IPS-18a (cell line): ENCODE measurements at regions not wholly inside any gene's neighbourhood (a gene's known extent, or its start where the extent isn't known, plus 50 kb on each side); places are given as distances from the start of the nearest gene placed in this dataset.

ENCODE experiments used
- H3K27ac ChIP-seq: one replicate; pipeline ENCODE4 v1.5.1; 2013; ENCODE audit warnings: low read length
- H3K27me3 ChIP-seq: one replicate; pipeline ENCODE4 v1.6.1; 2013; ENCODE audit warnings: mild to moderate bottlenecking, low read length; ENCODE audit not compliant: control insufficient read depth, insufficient read depth
- H3K36me3 ChIP-seq: one replicate; pipeline ENCODE4 v1.6.1; 2013; ENCODE audit warnings: low read depth, low read length; ENCODE audit not compliant: control insufficient read depth
- H3K4me1 ChIP-seq: one replicate; pipeline ENCODE4 v1.6.1; 2013; ENCODE audit warnings: low read depth, low read length; ENCODE audit not compliant: control insufficient read depth
- H3K4me3 ChIP-seq: one replicate; pipeline ENCODE4 v1.5.1; 2013; ENCODE audit warnings: low read length
- H3K9ac ChIP-seq: one replicate; pipeline ENCODE4 v1.6.1; 2013; ENCODE audit warnings: mild to moderate bottlenecking, low read length, moderate library complexity
- H3K9me3 ChIP-seq: one replicate; pipeline ENCODE4 v1.6.1; 2013; ENCODE audit warnings: low read depth, low read length; ENCODE audit not compliant: control insufficient read depth

- H3K27ac ChIP-seq: no peak overlapping the region
- no peak overlapping the region for H3K9ac ChIP-seq
- H3K4me3 ChIP-seq: no peak overlapping the region
- H3K27me3 ChIP-seq: no peaks in the 10 kb centered on the region
- no peaks in the 10 kb centered on the region for H3K4me1 ChIP-seq
- H3K36me3 ChIP-seq: no peaks in the 10 kb centered on the region
- H3K9me3 ChIP-seq: no peaks in the 10 kb centered on the region
Measured at GRCh38 chr5:121706686-121707085, 145.0 kb upstream of the FTMT start.

DNA sequence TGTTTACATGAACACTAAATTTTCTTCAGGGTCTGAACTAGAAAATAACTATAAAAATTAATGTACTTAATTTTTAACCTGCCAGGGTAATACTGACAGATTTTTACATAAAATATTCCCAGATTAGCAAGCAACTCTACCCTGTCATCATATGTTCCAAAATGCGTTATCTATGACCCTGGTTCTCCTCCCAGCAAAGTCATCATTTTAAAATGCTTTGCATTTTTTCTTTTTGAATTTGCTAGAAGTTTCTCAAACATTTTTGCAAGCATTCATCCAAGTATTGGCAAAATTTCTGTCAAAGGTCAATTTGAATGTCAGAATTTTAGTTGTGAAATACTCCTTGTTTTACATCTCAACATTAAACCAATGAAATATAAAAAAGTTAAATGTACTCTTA is 144.5 kb upstream of the FTMT start:
- Histone ChIP-seq H3K36me3 (no peaks in the 10 kb centered on the region), H3K27ac (no peak overlapping the region), H3K9me3 (no peaks in the 10 kb centered on the region), H3K4me1 (no peaks in the 10 kb centered on the region), H3K9ac (no peak overlapping the region), H3K27me3 (no peaks in the 10 kb centered on the region), H3K4me3 (no peak overlapping the region)

DNA sequence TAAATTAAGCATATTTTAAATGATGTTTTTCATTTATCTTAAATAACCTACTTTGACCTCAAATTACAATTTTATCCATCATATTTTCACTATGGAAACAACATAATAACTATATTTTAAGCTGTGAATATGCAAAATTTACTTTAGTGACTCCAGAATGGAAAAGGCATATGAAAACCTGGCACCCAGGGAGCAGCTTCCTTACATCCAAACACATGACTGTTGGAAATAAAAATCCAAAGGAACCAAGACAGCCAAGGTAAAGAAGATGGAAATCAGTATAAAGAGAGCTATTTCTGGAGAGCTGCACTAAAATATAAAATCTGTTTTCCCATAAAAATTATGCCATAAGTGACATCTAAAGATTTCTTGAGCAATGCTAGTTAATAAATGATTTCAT is 140.3 kb upstream of the FTMT start:
- no peaks in the 10 kb centered on the region for H3K4me1 ChIP-seq
- H3K9me3 ChIP-seq: no peaks in the 10 kb centered on the region
- H3K9ac ChIP-seq: no peak overlapping the region
- H3K36me3 ChIP-seq: no peaks in the 10 kb centered on the region
- no peaks in the 10 kb centered on the region for H3K27me3 ChIP-seq
- no peak overlapping the region for H3K27ac ChIP-seq
- no peak overlapping the region for H3K4me3 ChIP-seq

- H3K4me1 ChIP-seq: no peaks in the 10 kb centered on the region
- no peaks in the 10 kb centered on the region for H3K36me3 ChIP-seq
Measured at GRCh38 chr5:121719255-121719654, 132.4 kb upstream of the FTMT start.

GRCh38 chr5:121725450-121725849 is 126.2 kb upstream of the FTMT start:
- H3K27me3 ChIP-seq: no peaks in the 10 kb centered on the region
- no peak overlapping the region for H3K9ac ChIP-seq
- no peak overlapping the region for H3K4me3 ChIP-seq
- H3K36me3 ChIP-seq: no peaks in the 10 kb centered on the region
- H3K27ac ChIP-seq: no peak overlapping the region
- no peaks in the 10 kb centered on the region for H3K9me3 ChIP-seq
- H3K4me1 ChIP-seq: no peaks in the 10 kb centered on the region

More at GRCh38 chr5:121719255-121719654, 132.4 kb upstream of the FTMT start:
- Histone ChIP-seq H3K9ac (no peak overlapping the region), H3K27ac (no peak overlapping the region), H3K9me3 (no peaks in the 10 kb centered on the region), H3K4me3 (no peak overlapping the region), H3K27me3 (no peaks in the 10 kb centered on the region)

DNA sequence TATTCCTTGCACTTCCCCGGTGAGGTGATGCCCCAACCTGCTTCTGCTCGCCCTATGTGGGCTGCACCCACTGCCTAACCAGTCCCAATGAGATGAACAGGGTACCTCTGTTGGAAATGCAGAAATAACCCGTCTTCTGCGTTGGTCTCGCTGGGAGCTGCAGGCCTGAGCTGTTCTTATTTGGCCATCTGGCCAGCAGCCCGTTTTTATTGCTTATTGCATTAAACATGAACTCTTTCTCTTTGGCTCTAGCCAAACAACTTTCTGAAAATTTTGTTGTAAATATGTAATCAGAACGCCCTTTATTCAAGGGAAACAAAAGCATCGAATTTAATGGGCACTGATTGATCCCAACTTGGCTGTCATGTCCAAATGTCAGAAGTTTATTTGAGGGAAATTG is 124.7 kb upstream of the FTMT start:
- no peaks in the 10 kb centered on the region for H3K27me3 ChIP-seq
- H3K9ac ChIP-seq: no peak overlapping the region
- H3K9me3 ChIP-seq: no peaks in the 10 kb centered on the region
- no peaks in the 10 kb centered on the region for H3K36me3 ChIP-seq
- no peaks in the 10 kb centered on the region for H3K4me1 ChIP-seq
- no peak overlapping the region for H3K27ac ChIP-seq
- H3K4me3 ChIP-seq: no peak overlapping the region

GRCh38 chr5:121731377-121731776 is 120.3 kb upstream of the FTMT start:
- Histone ChIP-seq H3K9ac (no peak overlapping the region), H3K9me3 (no peaks in the 10 kb centered on the region), H3K36me3 (no peaks in the 10 kb centered on the region), H3K4me1 (peaks cover 5% of the 10 kb centered on the region), H3K4me3 (no peak overlapping the region), H3K27ac (no peak overlapping the region), H3K27me3 (no peaks in the 10 kb centered on the region)

DNA sequence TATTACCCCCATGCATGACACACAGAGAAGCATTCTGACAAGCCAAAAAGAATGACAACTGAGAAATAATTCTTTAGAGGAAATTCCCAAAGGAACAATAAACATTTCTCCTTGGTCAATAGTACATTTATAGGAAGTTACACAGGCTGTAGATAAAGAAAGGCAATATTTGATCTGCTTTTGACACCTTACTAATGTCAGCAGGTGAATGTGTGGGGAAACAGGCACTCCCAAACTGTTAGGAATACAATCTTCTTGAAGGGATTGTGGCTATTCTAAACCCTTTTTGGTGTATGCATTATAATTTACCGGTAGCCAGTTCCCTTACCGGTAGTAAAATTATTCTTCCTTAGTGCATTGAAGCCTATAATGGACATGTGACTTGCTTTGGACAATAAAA is 116.1 kb upstream of the FTMT start:
- no peak overlapping the region for H3K4me3 ChIP-seq
- peaks cover 5% of the 10 kb centered on the region for H3K4me1 ChIP-seq
- H3K27me3 ChIP-seq: no peaks in the 10 kb centered on the region
- H3K36me3 ChIP-seq: no peaks in the 10 kb centered on the region
- H3K9me3 ChIP-seq: no peaks in the 10 kb centered on the region
- H3K9ac ChIP-seq: no peak overlapping the region
- no peak overlapping the region for H3K27ac ChIP-seq

DNA sequence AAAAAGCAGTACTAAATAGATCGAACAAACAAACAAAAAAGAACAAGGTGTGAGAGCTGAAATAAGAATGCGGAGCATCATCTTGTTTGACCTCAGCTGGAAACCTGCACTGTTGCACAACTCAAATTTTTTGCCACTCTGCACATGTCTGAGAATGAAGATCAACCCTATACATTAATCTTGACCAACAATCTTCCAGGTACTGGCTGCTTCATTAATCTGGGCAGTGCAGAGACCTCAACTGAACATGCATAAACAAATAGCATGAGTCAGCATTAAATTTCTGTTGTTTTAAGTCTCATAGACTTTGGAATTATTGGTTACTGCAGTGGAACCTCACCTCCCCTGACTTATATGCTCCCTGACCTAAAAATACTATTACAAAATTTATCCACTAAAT is 114.6 kb upstream of the FTMT start:
- Histone ChIP-seq H3K27ac (no peak overlapping the region), H3K4me3 (no peak overlapping the region), H3K4me1 (peaks cover 5% of the 10 kb centered on the region), H3K9me3 (no peaks in the 10 kb centered on the region), H3K27me3 (no peaks in the 10 kb centered on the region), H3K9ac (no peak overlapping the region), H3K36me3 (no peaks in the 10 kb centered on the region)

DNA sequence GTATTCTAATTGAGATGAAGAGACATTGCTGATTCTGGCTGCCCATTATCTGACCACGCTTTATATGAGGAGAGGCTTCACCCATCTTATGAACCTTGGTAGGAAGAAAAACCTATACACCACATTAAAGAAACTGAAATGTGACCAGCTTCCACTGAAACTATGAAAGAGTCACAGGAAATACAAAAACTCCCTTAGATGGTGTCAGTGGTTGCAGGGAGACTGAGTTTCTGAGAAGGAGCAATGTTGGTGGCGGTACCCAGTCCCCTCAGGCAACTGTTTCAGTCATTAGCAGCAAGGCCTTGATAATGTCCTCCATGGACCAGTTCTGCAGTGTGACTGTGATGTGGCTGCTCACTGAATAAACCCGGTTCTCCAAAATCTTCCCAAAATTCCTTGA is 110.5 kb upstream of the FTMT start:
- Histone ChIP-seq H3K9me3 (no peaks in the 10 kb centered on the region), H3K27ac (no peak overlapping the region), H3K36me3 (no peaks in the 10 kb centered on the region), H3K9ac (no peak overlapping the region), H3K4me3 (no peak overlapping the region), H3K27me3 (no peaks in the 10 kb centered on the region), H3K4me1 (no peaks in the 10 kb centered on the region)

GRCh38 chr5:121744577-121744976 is 107.1 kb upstream of the FTMT start:
- H3K27ac ChIP-seq: no peak overlapping the region
- no peaks in the 10 kb centered on the region for H3K36me3 ChIP-seq
- H3K9me3 ChIP-seq: no peaks in the 10 kb centered on the region
- no peaks in the 10 kb centered on the region for H3K4me1 ChIP-seq
- no peaks in the 10 kb centered on the region for H3K27me3 ChIP-seq
- H3K9ac ChIP-seq: no peak overlapping the region
- H3K4me3 ChIP-seq: no peak overlapping the region

GRCh38 chr5:121745407-121745806 is 106.3 kb upstream of the FTMT start:
- H3K9me3 ChIP-seq: no peaks in the 10 kb centered on the region
- H3K4me3 ChIP-seq: no peak overlapping the region
- H3K36me3 ChIP-seq: no peaks in the 10 kb centered on the region
- H3K27ac ChIP-seq: no peak overlapping the region
- no peak overlapping the region for H3K9ac ChIP-seq
- H3K27me3 ChIP-seq: no peaks in the 10 kb centered on the region
- no peaks in the 10 kb centered on the region for H3K4me1 ChIP-seq
